Thoracic aorta (tissue), 2 donors: ENCODE measurements at regions not wholly inside any gene's neighbourhood (a gene's known extent, or its start where the extent isn't known, plus 50 kb on each side); places are given as distances from the start of the nearest gene placed in this dataset.

Experiments used
- ATAC-seq: fragments of 150-250 bp; one replicate; pipeline ENCODE4 v1.8.0; 2017; ENCODE audit warnings: low read depth; ENCODE audit not compliant: insufficient number of reproducible peaks, low FRiP score
- DNase-seq: peaks from one replicate; pipeline ENCODE4 v3.0.0-alpha.2; 2020; ENCODE audit warnings: low spot score
- H3K27ac ChIP-seq, 2 donors: fragments of 200-600 bp; sonication (generic); 1 replicate in 1 of 2; 2 replicates in 1 of 2; pipeline ENCODE4 v1.5.1; 2016; ENCODE audit warnings: mild to moderate bottlenecking in 2 of 2, moderate library complexity in 2 of 2
- H3K27me3 ChIP-seq: fragments of 200-600 bp; sonication (generic); replicated peaks from 2 replicates; pipeline ENCODE4 v1.6.0; 2016; ENCODE audit warnings: mild to moderate bottlenecking; ENCODE audit not compliant: insufficient read depth
- H3K36me3 ChIP-seq: fragments of 200-600 bp; sonication (generic); one replicate; pipeline ENCODE4 v1.5.1; 2016
- H3K4me1 ChIP-seq, 2 donors: fragments of 200-600 bp; sonication (generic); 1 replicate in 1 of 2; 2 replicates in 1 of 2; pipeline versions ENCODE4 v1.5.1 to v1.6.0; 2016; ENCODE audit warnings: low read depth in 2 of 2, mild to moderate bottlenecking in 1 of 2; ENCODE audit not compliant: control insufficient read depth in 1 of 2
- H3K4me3 ChIP-seq: fragments of 200-600 bp; sonication (generic); 2 replicates; pipeline ENCODE4 v1.5.1; 2016; ENCODE audit warnings: mild to moderate bottlenecking
- H3K9me3 ChIP-seq: fragments of 200-600 bp; sonication (generic); 2 replicates; pipeline ENCODE4 v1.5.1; 2016
- CTCF ChIP-seq: fragments of 200-600 bp; sonication (generic); IDR thresholded peaks from one replicate; pipeline ENCODE4 v1.5.1; 2019; ENCODE audit warnings: antibody characterized with exemption

GRCh38 chr12:97288531-97288930 is 174.1 kb upstream of the RMST start:
- no peak for ATAC-seq
- Histone ChIP-seq H3K27me3 (no peaks in the 10 kb centered on the region), H3K4me1 (no peaks in the 10 kb centered on the region), H3K27ac (no peak overlapping the region), H3K4me3 (no peak overlapping the region), H3K9me3 (no peaks in the 10 kb centered on the region), H3K36me3 (no peaks in the 10 kb centered on the region)
- TF ChIP-seq CTCF = no peak
- DNase-seq = no peak

- Histone ChIP-seq H3K36me3 (no peaks in the 10 kb centered on the region), H3K4me3 (no peak overlapping the region), H3K27me3 (no peaks in the 10 kb centered on the region), H3K9me3 (no peaks in the 10 kb centered on the region), H3K4me1 (no peaks in the 10 kb centered on the region), H3K27ac (no peak overlapping the region)
- DNase-seq = no peak
- no peak for ATAC-seq
- TF ChIP-seq CTCF = no peak
These were observed 170.0 kb upstream of the RMST start for GRCh38 chr12:97292588-97292987.

- H3K4me3 ChIP-seq = no peak overlapping the region
- ATAC-seq (no peak), DNase-seq (no peak)
- no peak for TF ChIP-seq CTCF
- H3K27ac ChIP-seq = no peak overlapping the region
- H3K4me1 ChIP-seq = no peaks in the 10 kb centered on the region
- no peaks in the 10 kb centered on the region for H3K36me3 ChIP-seq
- H3K9me3 ChIP-seq = no peaks in the 10 kb centered on the region
- no peaks in the 10 kb centered on the region for H3K27me3 ChIP-seq
These were observed 169.1 kb upstream of the RMST start for GRCh38 chr12:97293541-97293940.

- no peak for TF ChIP-seq CTCF
- DNase-seq = no peak
- H3K4me3 ChIP-seq = no peak overlapping the region
- no peaks in the 10 kb centered on the region for H3K27me3 ChIP-seq
- no peaks in the 10 kb centered on the region for H3K36me3 ChIP-seq
- H3K9me3 ChIP-seq = no peaks in the 10 kb centered on the region
- ATAC-seq = no peak
- H3K27ac ChIP-seq = no peak overlapping the region
- no peaks in the 10 kb centered on the region for H3K4me1 ChIP-seq
These were observed 162.8 kb upstream of the RMST start for GRCh38 chr12:97299847-97300246.

GRCh38 chr12:97300431-97300830 is 162.2 kb upstream of the RMST start:
- Histone ChIP-seq H3K36me3 (no peaks in the 10 kb centered on the region), H3K27ac (no peak overlapping the region), H3K4me3 (no peak overlapping the region), H3K9me3 (no peaks in the 10 kb centered on the region), H3K27me3 (no peaks in the 10 kb centered on the region), H3K4me1 (no peaks in the 10 kb centered on the region)
- ATAC-seq (no peak), DNase-seq (no peak)
- no peak for TF ChIP-seq CTCF
